IPS-15b (cell line): ENCODE measurements at regions not wholly inside any gene's neighbourhood (a gene's known extent, or its start where the extent isn't known, plus 50 kb on each side); places are given as distances from the start of the nearest gene placed in this dataset.

Source experiments
- H3K27me3 ChIP-seq: one replicate; pipeline ENCODE4 v1.6.1; 2013; ENCODE audit warnings: low read length; ENCODE audit not compliant: control insufficient read depth, insufficient read depth
- H3K36me3 ChIP-seq: one replicate; pipeline ENCODE4 v1.6.1; 2013; ENCODE audit warnings: low read length; ENCODE audit not compliant: control insufficient read depth, insufficient read depth
- H3K4me1 ChIP-seq: one replicate; pipeline ENCODE4 v1.6.1; 2013; ENCODE audit warnings: mild to moderate bottlenecking, low read length; ENCODE audit not compliant: control insufficient read depth, insufficient read depth
- H3K4me3 ChIP-seq: one replicate; pipeline ENCODE4 v1.5.1; 2013; ENCODE audit warnings: low read depth, low read length
- H3K9ac ChIP-seq: one replicate; pipeline ENCODE4 v1.6.1; 2013; ENCODE audit warnings: low read depth, mild to moderate bottlenecking, low read length
- H3K9me3 ChIP-seq: one replicate; pipeline ENCODE4 v1.6.1; 2013; ENCODE audit warnings: mild to moderate bottlenecking, low read length; ENCODE audit not compliant: control insufficient read depth, insufficient read depth

DNA sequence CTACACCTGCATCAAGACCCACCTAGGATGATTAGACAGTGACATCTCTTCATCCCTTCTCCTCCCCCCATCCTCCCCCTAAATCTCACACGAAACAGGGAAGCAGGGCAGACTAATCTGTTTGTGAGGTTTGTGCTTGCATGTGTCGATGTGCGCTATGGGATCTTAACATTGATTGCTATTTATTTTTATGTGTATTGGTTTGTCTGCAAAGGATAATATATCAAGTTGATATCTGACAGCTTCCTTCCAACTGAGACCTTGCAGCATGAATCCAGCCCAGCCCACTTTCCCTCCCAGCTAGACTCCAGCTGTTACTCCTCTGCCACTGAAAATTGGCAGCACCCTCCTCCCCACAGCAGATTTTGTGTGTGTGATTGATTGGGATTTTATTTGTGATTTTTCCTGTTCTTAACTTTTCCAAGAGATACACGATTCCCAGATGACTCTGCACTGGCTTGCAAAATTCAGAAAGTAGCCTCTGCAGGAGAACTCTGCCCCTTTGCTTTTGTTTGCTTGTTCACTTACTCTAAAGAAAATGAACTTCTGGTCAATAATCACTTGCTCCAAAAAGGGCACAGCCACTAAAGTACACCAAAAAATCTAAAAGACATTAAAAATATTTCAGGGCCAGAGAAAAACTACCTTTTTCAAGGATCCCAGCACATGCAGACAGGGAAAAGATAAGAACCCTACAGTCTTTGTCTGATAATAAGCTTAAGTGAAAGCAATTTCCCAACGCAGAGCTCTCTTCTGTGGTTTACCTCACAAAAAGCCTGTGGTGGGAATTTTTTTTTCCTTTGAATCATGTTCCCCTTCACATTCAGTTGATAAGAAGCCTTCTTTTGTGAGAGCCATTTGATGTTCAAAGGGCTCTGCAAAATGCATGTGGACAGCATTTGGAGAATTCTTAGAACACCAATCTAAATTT lies 222.1 kb downstream of the RPS29 start:
- H3K9me3 ChIP-seq = no peaks in the 10 kb centered on the region
- H3K9ac ChIP-seq = no peak overlapping the region
- no peaks in the 10 kb centered on the region for H3K4me1 ChIP-seq
- H3K4me3 ChIP-seq = no peak overlapping the region
- H3K36me3 ChIP-seq = no peaks in the 10 kb centered on the region
- H3K27me3 ChIP-seq = peaks cover 68% of the 10 kb centered on the region

DNA sequence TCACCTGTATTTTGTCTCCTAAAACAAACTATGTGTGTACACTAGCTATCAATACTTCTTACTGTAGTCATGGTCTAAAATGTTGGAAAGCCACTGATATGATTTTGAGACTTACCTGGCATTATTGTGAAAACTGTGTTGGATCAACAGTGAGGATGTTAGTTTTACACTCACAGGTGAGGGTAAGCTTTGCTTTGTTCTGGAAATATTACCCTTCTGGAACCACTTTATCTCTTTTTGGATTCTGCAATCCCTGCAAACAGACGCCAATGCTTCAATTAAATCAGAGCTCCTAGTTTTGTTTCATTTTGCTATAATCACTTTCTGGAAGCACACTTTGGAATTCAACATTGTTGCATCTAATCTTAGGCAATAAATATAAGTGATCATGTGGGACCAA lies 223.3 kb downstream of the RPS29 start:
- no peaks in the 10 kb centered on the region for H3K36me3 ChIP-seq
- no peaks in the 10 kb centered on the region for H3K9me3 ChIP-seq
- no peak overlapping the region for H3K4me3 ChIP-seq
- no peaks in the 10 kb centered on the region for H3K4me1 ChIP-seq
- H3K27me3 ChIP-seq = peaks cover 56% of the 10 kb centered on the region
- no peak overlapping the region for H3K9ac ChIP-seq

DNA sequence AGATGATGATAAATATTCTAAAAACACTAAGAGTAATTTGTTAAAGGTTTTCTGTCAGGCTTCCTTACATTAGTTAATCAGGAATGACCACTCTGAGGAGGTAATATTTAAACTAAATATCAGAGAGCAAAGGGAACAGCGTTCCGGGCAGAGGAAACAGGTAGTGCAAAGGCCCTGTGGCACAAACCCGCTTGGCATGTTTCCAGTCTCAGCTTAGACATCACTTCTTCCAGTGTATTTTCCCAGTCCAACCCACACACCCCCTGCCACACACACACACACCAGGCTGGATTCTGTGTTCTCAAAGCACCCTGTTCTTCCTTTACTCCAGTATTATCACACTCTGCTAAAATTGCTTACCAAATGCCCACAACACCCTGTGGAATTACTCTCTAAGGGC lies 247.1 kb downstream of the RPS29 start:
- no peaks in the 10 kb centered on the region for H3K27me3 ChIP-seq
- no peak overlapping the region for H3K4me3 ChIP-seq
- no peaks in the 10 kb centered on the region for H3K9me3 ChIP-seq
- H3K36me3 ChIP-seq = no peaks in the 10 kb centered on the region
- H3K9ac ChIP-seq = no peak overlapping the region
- no peaks in the 10 kb centered on the region for H3K4me1 ChIP-seq

GRCh38 chr14:49319810-49320209 lies 266.4 kb downstream of the RPS29 start:
- H3K27me3 ChIP-seq = no peaks in the 10 kb centered on the region
- H3K4me1 ChIP-seq = no peaks in the 10 kb centered on the region
- no peaks in the 10 kb centered on the region for H3K9me3 ChIP-seq
- no peak overlapping the region for H3K9ac ChIP-seq
- H3K4me3 ChIP-seq = no peak overlapping the region
- no peaks in the 10 kb centered on the region for H3K36me3 ChIP-seq

DNA sequence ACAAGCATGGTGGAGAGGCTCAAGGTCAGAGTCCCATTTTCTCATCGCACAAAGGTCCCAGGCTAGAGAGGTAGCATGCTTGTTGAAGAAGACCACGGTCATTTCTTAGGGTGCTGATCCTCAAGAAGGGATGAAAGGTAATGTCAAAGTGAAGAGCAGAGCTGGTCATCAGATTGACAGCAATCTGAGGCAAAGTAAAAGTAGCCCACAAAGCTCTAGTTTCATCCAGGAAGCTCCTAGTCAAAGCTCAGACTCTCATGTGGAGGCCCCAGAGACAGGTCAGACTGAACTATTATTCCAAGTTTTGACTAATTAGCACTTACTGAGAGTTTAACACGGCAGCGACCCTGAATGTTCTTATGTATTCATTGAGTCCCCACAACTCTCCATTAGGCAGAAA lies 270.6 kb downstream of the RPS29 start:
- no peaks in the 10 kb centered on the region for H3K9me3 ChIP-seq
- H3K4me1 ChIP-seq = no peaks in the 10 kb centered on the region
- no peaks in the 10 kb centered on the region for H3K36me3 ChIP-seq
- H3K4me3 ChIP-seq = no peak overlapping the region
- H3K9ac ChIP-seq = no peak overlapping the region
- no peaks in the 10 kb centered on the region for H3K27me3 ChIP-seq

- H3K4me1 ChIP-seq = no peaks in the 10 kb centered on the region
- no peaks in the 10 kb centered on the region for H3K27me3 ChIP-seq
- no peak overlapping the region for H3K4me3 ChIP-seq
- H3K9me3 ChIP-seq = no peaks in the 10 kb centered on the region
- no peaks in the 10 kb centered on the region for H3K36me3 ChIP-seq
- no peak overlapping the region for H3K9ac ChIP-seq
Observed at GRCh38 chr14:49314737-49315136, 271.4 kb downstream of the RPS29 start.

DNA sequence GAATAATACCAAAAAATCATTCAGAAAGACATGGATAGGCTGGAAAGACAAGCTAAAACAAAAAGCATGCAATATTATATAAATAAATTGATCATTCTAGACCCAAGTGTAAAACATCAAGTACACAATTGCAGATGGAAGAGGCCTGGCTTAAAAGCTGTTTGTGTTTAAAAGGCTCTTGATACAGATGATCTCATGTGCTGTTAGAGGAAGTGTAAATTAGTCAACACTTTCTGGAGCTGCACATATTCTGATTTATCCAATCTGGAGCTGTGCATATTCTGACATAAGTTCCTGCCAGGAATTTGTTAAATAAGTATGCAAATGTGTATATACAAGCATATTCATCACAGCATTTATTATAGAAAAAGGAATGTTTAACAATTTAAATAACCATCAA lies 273.1 kb downstream of the RPS29 start:
- Histone ChIP-seq H3K27me3 (no peaks in the 10 kb centered on the region), H3K9ac (no peak overlapping the region), H3K36me3 (no peaks in the 10 kb centered on the region), H3K9me3 (no peaks in the 10 kb centered on the region), H3K4me3 (no peak overlapping the region), H3K4me1 (no peaks in the 10 kb centered on the region)

GRCh38 chr14:49310298-49310697 lies 275.9 kb downstream of the RPS29 start:
- no peaks in the 10 kb centered on the region for H3K36me3 ChIP-seq
- no peak overlapping the region for H3K4me3 ChIP-seq
- H3K9ac ChIP-seq = no peak overlapping the region
- H3K27me3 ChIP-seq = no peaks in the 10 kb centered on the region
- no peaks in the 10 kb centered on the region for H3K9me3 ChIP-seq
- H3K4me1 ChIP-seq = no peaks in the 10 kb centered on the region

GRCh38 chr14:49306152-49306751 lies 279.9 kb downstream of the RPS29 start:
- Histone ChIP-seq H3K27me3 (no peaks in the 10 kb centered on the region), H3K4me3 (no peak overlapping the region), H3K36me3 (no peaks in the 10 kb centered on the region), H3K9ac (no peak overlapping the region), H3K9me3 (no peaks in the 10 kb centered on the region), H3K4me1 (no peaks in the 10 kb centered on the region)

DNA sequence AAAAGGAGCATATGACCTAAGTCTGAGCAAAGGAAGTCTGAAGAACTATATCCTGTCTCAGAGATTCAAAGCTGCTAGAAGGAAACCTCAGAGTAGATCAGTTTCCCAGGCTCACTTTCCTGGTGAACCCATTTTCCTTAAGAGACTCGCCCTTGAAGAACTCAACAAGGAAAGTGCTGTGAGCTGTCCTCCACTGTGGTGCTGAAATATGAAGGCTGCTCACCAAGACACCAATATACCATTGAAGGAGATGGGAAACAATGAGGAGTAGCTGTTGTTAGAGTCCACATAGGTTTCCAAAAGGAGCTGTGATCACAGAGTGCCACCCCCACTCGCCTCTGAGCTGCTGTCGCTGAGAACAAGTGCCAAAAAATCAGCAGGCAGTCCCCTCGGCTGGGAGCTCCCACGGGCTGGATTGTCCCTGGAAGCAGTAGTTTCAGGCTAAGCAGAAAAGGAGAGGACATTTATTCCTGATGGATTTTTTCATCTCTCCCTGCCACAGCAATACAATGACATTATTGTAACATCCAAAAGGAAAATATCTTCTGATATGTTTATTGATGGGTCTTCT lies 282.1 kb downstream of the RPS29 start:
- Histone ChIP-seq H3K9me3 (no peaks in the 10 kb centered on the region), H3K4me3 (no peak overlapping the region), H3K4me1 (no peaks in the 10 kb centered on the region)

DNA sequence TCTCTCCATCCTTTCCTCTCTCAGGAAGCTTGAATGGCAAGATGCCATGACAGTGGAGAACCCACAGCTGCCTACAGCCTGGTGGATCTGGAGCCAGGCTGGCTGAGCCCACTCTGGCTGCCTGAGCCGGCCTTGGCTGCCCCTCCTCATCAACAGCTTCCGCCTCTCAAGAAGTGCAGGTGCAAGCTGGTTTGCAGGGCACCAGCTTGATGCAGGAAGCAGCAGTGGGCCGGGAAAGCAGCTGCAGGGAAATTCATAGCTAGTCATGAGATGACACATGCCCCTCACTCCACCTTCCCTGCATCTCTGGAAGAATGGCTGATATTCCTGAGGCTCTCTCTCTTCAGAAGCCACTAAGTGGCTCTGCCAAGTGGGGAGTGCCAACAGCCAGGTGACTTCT lies 289.1 kb downstream of the RPS29 start:
- H3K36me3 ChIP-seq = no peaks in the 10 kb centered on the region
- H3K27me3 ChIP-seq = no peaks in the 10 kb centered on the region
- H3K4me1 ChIP-seq = no peaks in the 10 kb centered on the region
- H3K9me3 ChIP-seq = no peaks in the 10 kb centered on the region
- no peak overlapping the region for H3K9ac ChIP-seq
- H3K4me3 ChIP-seq = no peak overlapping the region

More for the DNA sequence above, 282.1 kb downstream of the RPS29 start:
- Histone ChIP-seq H3K27me3 (no peaks in the 10 kb centered on the region), H3K9ac (no peak overlapping the region), H3K36me3 (no peaks in the 10 kb centered on the region)
